ENCODE measurements at regions not wholly inside any gene's neighbourhood (a gene's known extent, or its start where the extent isn't known, plus 50 kb on each side); places are given as distances from the start of the nearest gene placed in this dataset.

- peaks cover 13% of the 10 kb centered on the region for H3K27me3 ChIP-seq
- H3K4me3 ChIP-seq = no peak overlapping the region
- H3K27ac Mint-ChIP-seq = peak overlapping the region; percentile 25
- peak overlapping the region; percentile 41 for H3K4me3 Mint-ChIP-seq
- H3K27me3 Mint-ChIP-seq (ENCODE audit: insufficient read depth, low read depth) = peaks cover 16% of the 10 kb centered on the region
- no peak overlapping the region for H2AFZ ChIP-seq (replicated peaks)
- no peaks in the 10 kb centered on the region for H3K79me2 ChIP-seq (ENCODE audit: low read depth)
- TF ChIP-seq EZH2 (IDR thresholded peaks at IDR 0.05) (no peak), EZH2phosphoT487 (IDR thresholded peaks at IDR 0.05) (no peak), CTCF (IDR thresholded peaks at IDR 0.05) (no peak)
- no peak for DNase-seq (ENCODE audit: low spot score)
- H3K36me3 ChIP-seq = no peaks in the 10 kb centered on the region
- H4K20me1 ChIP-seq (ENCODE audit: low read depth) = peaks cover 10% of the 10 kb centered on the region
- peaks cover 29% of the 10 kb centered on the region for H3K4me1 ChIP-seq
- H3K4me1 Mint-ChIP-seq = peaks cover 42% of the 10 kb centered on the region
- H3K4me2 ChIP-seq = no peak overlapping the region
- no peaks in the 10 kb centered on the region for H3K9me3 Mint-ChIP-seq
- H3K9ac ChIP-seq = no peak overlapping the region
- H3K36me3 Mint-ChIP-seq = no peaks in the 10 kb centered on the region
- H3K9me3 ChIP-seq (ENCODE audit: low read depth) = no peaks in the 10 kb centered on the region
- H3F3A ChIP-seq (ENCODE audit: low read depth) = peaks cover 14% of the 10 kb centered on the region
- no peak overlapping the region for H3K27ac ChIP-seq
These were observed 110.2 kb downstream of the FAM53A start for GRCh38 chr4:1573830-1574459.

DNA sequence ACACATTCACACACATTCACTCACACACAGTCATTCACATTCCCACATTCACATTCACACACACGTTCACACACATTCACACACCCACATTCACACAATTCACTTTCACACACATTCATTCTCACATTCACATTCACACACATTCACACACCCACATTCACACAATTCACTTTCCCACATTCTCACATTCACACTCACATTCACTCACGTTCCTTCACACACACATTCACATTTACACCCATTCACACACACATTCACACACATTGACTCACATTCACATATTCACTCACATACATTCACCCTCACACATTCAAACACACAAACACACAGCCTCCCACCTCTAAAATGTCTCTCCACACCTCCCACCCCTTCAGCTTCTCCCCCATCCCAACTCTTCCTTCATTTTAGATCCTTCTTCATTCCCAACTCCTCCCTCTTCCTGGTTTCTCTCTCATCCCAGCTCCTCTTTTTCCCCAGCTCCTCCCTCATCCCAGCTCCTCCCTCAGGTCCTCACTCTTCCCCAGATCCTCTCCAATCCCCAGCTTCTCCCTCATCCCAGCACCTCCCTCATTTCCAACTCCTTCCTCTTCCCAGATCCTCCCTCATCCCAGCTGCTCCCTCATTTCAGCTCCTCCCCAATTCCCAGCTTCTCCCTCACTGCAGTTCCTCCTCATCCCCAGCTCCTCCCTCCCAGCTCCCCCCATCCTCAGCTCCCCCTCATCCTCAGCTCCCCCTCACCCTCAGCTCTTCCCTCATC lies 111.0 kb downstream of the FAM53A start:
- peaks cover 10% of the 10 kb centered on the region for H4K20me1 ChIP-seq (ENCODE audit: low read depth)
- H3K27me3 ChIP-seq = peaks cover 7% of the 10 kb centered on the region
- no peak overlapping the region for H3K4me2 ChIP-seq
- no peaks in the 10 kb centered on the region for H3K36me3 ChIP-seq
- no peak for TF ChIP-seq CTCF (IDR thresholded peaks at IDR 0.05)
- TF ChIP-seq EZH2 (IDR thresholded peaks at IDR 0.05) = no peak
- TF ChIP-seq EZH2phosphoT487 (IDR thresholded peaks at IDR 0.05) = no peak
- no peaks in the 10 kb centered on the region for H3K9me3 Mint-ChIP-seq
- H3K9me3 ChIP-seq (ENCODE audit: low read depth) = no peaks in the 10 kb centered on the region
- H3K27ac ChIP-seq = no peak overlapping the region
- peak overlapping the region; percentile 8 for H3K27ac Mint-ChIP-seq
- no peaks in the 10 kb centered on the region for H3K79me2 ChIP-seq (ENCODE audit: low read depth)
- no peak overlapping the region for H2AFZ ChIP-seq (replicated peaks)
- H3K27me3 Mint-ChIP-seq (ENCODE audit: insufficient read depth, low read depth) = peaks cover 16% of the 10 kb centered on the region
- peaks cover 40% of the 10 kb centered on the region for H3K4me1 Mint-ChIP-seq
- H3K9ac ChIP-seq = no peak overlapping the region
- DNase-seq (ENCODE audit: low spot score) = no peak
- peaks cover 26% of the 10 kb centered on the region for H3K4me1 ChIP-seq
- no peak overlapping the region for H3K4me3 ChIP-seq
- peak overlapping the region; percentile 6 for H3K4me3 Mint-ChIP-seq
- no peaks in the 10 kb centered on the region for H3K36me3 Mint-ChIP-seq
- peaks cover 10% of the 10 kb centered on the region for H3F3A ChIP-seq (ENCODE audit: low read depth)

DNA sequence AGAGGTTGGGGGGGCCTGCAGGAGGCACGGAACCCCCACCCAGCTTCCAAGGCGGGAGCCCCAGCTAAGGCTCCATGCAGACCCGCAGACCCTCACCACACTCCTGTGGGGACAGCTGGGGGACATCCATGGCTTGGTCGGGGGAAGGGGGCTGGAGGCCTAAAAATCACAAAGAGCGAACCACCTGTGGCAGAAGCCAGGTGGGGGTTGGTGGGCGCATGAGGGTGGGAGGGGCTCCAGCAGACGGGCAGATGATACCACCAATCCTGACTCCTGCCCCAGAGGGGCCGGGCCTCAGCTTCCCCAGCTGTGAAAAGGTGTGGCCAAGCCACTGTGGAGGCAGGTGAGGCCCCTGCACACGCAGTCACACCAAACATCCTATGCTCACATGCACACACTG lies 111.6 kb downstream of the FAM53A start:
- H3K4me2 ChIP-seq = peak overlapping the region; percentile 63
- no peak overlapping the region for H3K4me3 Mint-ChIP-seq
- H3K27me3 Mint-ChIP-seq (ENCODE audit: insufficient read depth, low read depth) = peaks cover 15% of the 10 kb centered on the region
- H3K4me1 Mint-ChIP-seq = peaks cover 39% of the 10 kb centered on the region
- H3K27ac Mint-ChIP-seq = no peak overlapping the region
- TF ChIP-seq CTCF (IDR thresholded peaks at IDR 0.05) (no peak), EZH2 (IDR thresholded peaks at IDR 0.05) (no peak), EZH2phosphoT487 (IDR thresholded peaks at IDR 0.05) (no peak)
- H4K20me1 ChIP-seq (ENCODE audit: low read depth) = peaks cover 5% of the 10 kb centered on the region
- H3F3A ChIP-seq (ENCODE audit: low read depth) = peaks cover 4% of the 10 kb centered on the region
- H3K27me3 ChIP-seq = peaks cover 4% of the 10 kb centered on the region
- no peaks in the 10 kb centered on the region for H3K9me3 Mint-ChIP-seq
- no peaks in the 10 kb centered on the region for H3K36me3 ChIP-seq
- H3K4me1 ChIP-seq = peaks cover 26% of the 10 kb centered on the region
- no peaks in the 10 kb centered on the region for H3K9me3 ChIP-seq (ENCODE audit: low read depth)
- H2AFZ ChIP-seq (replicated peaks) = no peak overlapping the region
- H3K9ac ChIP-seq = no peak overlapping the region
- peak; percentile 39 for DNase-seq (ENCODE audit: low spot score)
- H3K79me2 ChIP-seq (ENCODE audit: low read depth) = no peaks in the 10 kb centered on the region
- no peaks in the 10 kb centered on the region for H3K36me3 Mint-ChIP-seq
- no peak overlapping the region for H3K27ac ChIP-seq
- no peak overlapping the region for H3K4me3 ChIP-seq

All from neural progenitor cell (in vitro differentiated cells).